WTC11 (cell line): ENCODE measurements at regions not wholly inside any gene's neighbourhood (a gene's known extent, or its start where the extent isn't known, plus 50 kb on each side); places are given as distances from the start of the nearest gene placed in this dataset.

Experiments
- ATAC-seq: fragments of 200-7000 bp; cut with Tn5 transposase; 2 replicates; pipeline ENCODE4 v1.10.0; 2021; ENCODE audit warnings: mild to moderate bottlenecking, moderate library complexity
- CTCF ChIA-PET: fragments of 300-600 bp; sonication (Branson Sonifier 250); formaldehyde crosslinking; loops from one replicate; lab custom pipeline; 2021; ENCODE audit warnings: antibody characterized with exemption; lab: Charles Lee
- POLR2A ChIA-PET: fragments of 350-600 bp; sonication (Branson Sonifier 250); formaldehyde crosslinking; loops from one replicate; lab custom pipeline; 2021; ENCODE audit warnings: antibody characterized with exemption; lab: Charles Lee
- DNase-seq: peaks from one replicate; pipeline ENCODE4 v3.0.0; 2021; ENCODE audit warnings: low spot score
- H3K27ac Mint-ChIP-seq: 2 replicates; pipeline ENCODE4 v1.8.0; 2021; ENCODE audit warnings: mixed read lengths
- H3K27me3 Mint-ChIP-seq: 2 replicates; pipeline ENCODE4 v1.8.0; 2021; ENCODE audit warnings: low read depth, mild to moderate bottlenecking, moderate library complexity, mixed read lengths
- H3K36me3 Mint-ChIP-seq: 2 replicates; pipeline ENCODE4 v1.8.0; 2021; ENCODE audit warnings: mixed read lengths
- H3K4me1 Mint-ChIP-seq: 2 replicates; pipeline ENCODE4 v1.8.0; 2022; ENCODE audit warnings: mixed read lengths
- H3K4me3 Mint-ChIP-seq: 2 replicates; pipeline ENCODE4 v1.8.0; 2021; ENCODE audit warnings: mild to moderate bottlenecking, moderate library complexity, mixed read lengths
- H3K9me3 Mint-ChIP-seq: 2 replicates; pipeline ENCODE4 v1.8.0; 2021; ENCODE audit warnings: mixed read lengths
- E2F4 ChIP-seq: sonication (generic); formaldehyde crosslinking; IDR thresholded peaks from 2 replicates; pipeline ENCODE4 v1.8.1; 2022; ENCODE audit warnings: low read depth, mild to moderate bottlenecking, moderate library complexity, missing genetic modification reagents, borderline replicate concordance
- ELF4 ChIP-seq: sonication (generic); formaldehyde crosslinking; IDR thresholded peaks from 2 replicates; pipeline ENCODE4 v1.8.1; 2022; ENCODE audit warnings: low read depth, mild to moderate bottlenecking, moderate library complexity, missing genetic modification reagents
- ESRRA ChIP-seq: sonication (generic); formaldehyde crosslinking; IDR thresholded peaks from 2 replicates; pipeline ENCODE4 v1.8.1; 2022; ENCODE audit warnings: mild to moderate bottlenecking, missing genetic modification reagents, borderline replicate concordance
- ETV6 ChIP-seq: sonication (generic); formaldehyde crosslinking; IDR thresholded peaks from 2 replicates; pipeline ENCODE4 v1.8.1; 2022; ENCODE audit warnings: mild to moderate bottlenecking, missing genetic modification reagents
- FOXJ3 ChIP-seq: sonication (generic); formaldehyde crosslinking; IDR thresholded peaks from 2 replicates; pipeline ENCODE4 v1.9.0; 2021; ENCODE audit warnings: missing genetic modification reagents, mild to moderate bottlenecking, borderline replicate concordance
- FOXP1 ChIP-seq: sonication (generic); formaldehyde crosslinking; IDR thresholded peaks from 2 replicates; pipeline ENCODE4 v1.8.0; 2022; ENCODE audit warnings: missing genetic modification reagents, mild to moderate bottlenecking, moderate library complexity, borderline replicate concordance
- GTF2I ChIP-seq: fragments of 250-450 bp; sonication (Bioruptor Pico); conservative IDR thresholded peaks from 2 replicates; pipeline ENCODE4 v1.4.0; 2021; ENCODE audit warnings: mild to moderate bottlenecking
- IRF1 ChIP-seq: sonication (generic); formaldehyde crosslinking; IDR thresholded peaks from 2 replicates; pipeline ENCODE4 v1.8.0; 2023; ENCODE audit warnings: missing genetic modification reagents
- JAZF1 ChIP-seq: fragments of 250-450 bp; sonication (Bioruptor Pico); IDR thresholded peaks from 2 replicates; pipeline ENCODE4 v1.9.0; 2021; ENCODE audit warnings: moderate library complexity, mild to moderate bottlenecking, inconsistent platforms
- JUN ChIP-seq: sonication (generic); formaldehyde crosslinking; IDR thresholded peaks from 2 replicates; pipeline ENCODE4 v1.8.0; 2023; ENCODE audit warnings: mild to moderate bottlenecking, missing genetic modification reagents
- NFYB ChIP-seq: sonication (generic); formaldehyde crosslinking; conservative IDR thresholded peaks from 2 replicates; pipeline ENCODE4 v1.8.0; 2022; ENCODE audit warnings: low read depth, missing genetic modification reagents
- TCF7 ChIP-seq: sonication (generic); formaldehyde crosslinking; IDR thresholded peaks from 2 replicates; pipeline ENCODE4 v1.8.0; 2022; ENCODE audit warnings: mild to moderate bottlenecking, low read depth, missing genetic modification reagents, moderate library complexity
- TEAD1 ChIP-seq: sonication (generic); formaldehyde crosslinking; IDR thresholded peaks from 2 replicates; pipeline ENCODE4 v1.8.0; 2022; ENCODE audit warnings: mild to moderate bottlenecking, missing genetic modification reagents
- TP53 ChIP-seq: sonication (generic); formaldehyde crosslinking; IDR thresholded peaks from 2 replicates; pipeline ENCODE4 v1.8.1; 2023; ENCODE audit warnings: mild to moderate bottlenecking, missing genetic modification reagents
- ZBTB21 ChIP-seq: sonication (generic); formaldehyde crosslinking; IDR thresholded peaks from 2 replicates; pipeline ENCODE4 v1.8.1; 2023; ENCODE audit warnings: mild to moderate bottlenecking, missing genetic modification reagents, borderline replicate concordance
- ZMAT4 ChIP-seq: fragments of 250-450 bp; sonication (Bioruptor Pico); IDR thresholded peaks from 2 replicates; pipeline ENCODE4 v1.9.0; 2021; ENCODE audit warnings: mild to moderate bottlenecking
- ZNF138 ChIP-seq: sonication (generic); formaldehyde crosslinking; conservative IDR thresholded peaks from 2 replicates; pipeline ENCODE4 v1.8.1; 2022; ENCODE audit warnings: mild to moderate bottlenecking, moderate library complexity, missing genetic modification reagents
- ZNF281 ChIP-seq: sonication (generic); formaldehyde crosslinking; IDR thresholded peaks from 2 replicates; pipeline ENCODE4 v1.8.0; 2023; ENCODE audit warnings: mild to moderate bottlenecking, missing genetic modification reagents
- ZNF396 ChIP-seq: fragments of 250-450 bp; sonication (Bioruptor Pico); IDR thresholded peaks from 2 replicates; pipeline ENCODE4 v1.8.0; 2021; ENCODE audit warnings: mild to moderate bottlenecking, moderate library complexity, borderline replicate concordance
- ZNF416 ChIP-seq: fragments of 250-450 bp; sonication (Bioruptor Pico); IDR thresholded peaks from 2 replicates; pipeline ENCODE4 v1.9.0; 2021; ENCODE audit warnings: mild to moderate bottlenecking, inconsistent platforms
- ZNF512 ChIP-seq: sonication (generic); formaldehyde crosslinking; IDR thresholded peaks from 2 replicates; pipeline ENCODE4 v1.8.1; 2022; ENCODE audit warnings: missing genetic modification reagents, borderline replicate concordance

GRCh38 chr18:47341678-47342077, 90.2 kb upstream of the SKOR2 start:
- no peak for TF ChIP-seq TEAD1 (CRISPR knock-in tag)
- no peak for TF ChIP-seq ZMAT4 (CRISPR knock-in tag)
- no peak for TF ChIP-seq FOXJ3 (CRISPR knock-in tag)
- no peak for TF ChIP-seq ETV6
- TF ChIP-seq ZNF138: no peak
- TF ChIP-seq IRF1 (CRISPR knock-in tag): no peak
- TF ChIP-seq JAZF1 (CRISPR knock-in tag): no peak
- TF ChIP-seq ZBTB21 (CRISPR knock-in tag): no peak
- TF ChIP-seq ZNF512 (CRISPR knock-in tag): no peak
- TF ChIP-seq ESRRA (CRISPR knock-in tag): no peak
- TF ChIP-seq TP53 (CRISPR knock-in tag): no peak
- TF ChIP-seq, all 79 proteins: peak for 0
- DNase-seq: no peak
- H3K27me3 Mint-ChIP-seq: no peaks in the 10 kb centered on the region; the same call in 1 of the 2 replicates
- no peak overlapping the region for H3K4me3 Mint-ChIP-seq
- no peaks in the 10 kb centered on the region for H3K4me1 Mint-ChIP-seq
- ATAC-seq: no peak
- 0 out of 2 replicates have a peak, but pooled peaks cover 8% of the 10 kb centered on the region for H3K9me3 Mint-ChIP-seq
- no peak overlapping the region for H3K27ac Mint-ChIP-seq
- ChIA-PET POLR2A (no interaction called here), CTCF (interaction anchor here (0.6 kb wide), 1 partner anchor 415 kb away, joined by 4 read pairs; no protein-coding TSS in a partner anchor)
- H3K36me3 Mint-ChIP-seq: no peaks in the 10 kb centered on the region

GRCh38 chr18:47334966-47335365, 83.5 kb upstream of the SKOR2 start:
- Mint-ChIP-seq H3K4me1 (no peaks in the 10 kb centered on the region), H3K36me3 (no peaks in the 10 kb centered on the region), H3K4me3 (no peak overlapping the region), H3K9me3 (0 out of 2 replicates have a peak, but pooled peaks cover under 1% of the 10 kb centered on the region), H3K27ac (no peak overlapping the region), H3K27me3 (no peaks in the 10 kb centered on the region; the same call in 1 of the 2 replicates)
- TF ChIP-seq E2F4 (CRISPR knock-in tag): no peak
- TF ChIP-seq FOXP1 (CRISPR knock-in tag): no peak
- no peak for TF ChIP-seq NFYB (CRISPR knock-in tag)
- ChIA-PET POLR2A (no interaction called here), CTCF (no interaction called here)
- no peak for DNase-seq
- no peak for ATAC-seq

- CTCF ChIA-PET: no interaction called here
- Mint-ChIP-seq H3K27ac (no peak overlapping the region), H3K36me3 (no peaks in the 10 kb centered on the region), H3K4me3 (no peak overlapping the region), H3K9me3 (no peaks in the 10 kb centered on the region), H3K4me1 (no peaks in the 10 kb centered on the region), H3K27me3 (no peaks in the 10 kb centered on the region; the same call in 1 of the 2 replicates)
- no peak for ATAC-seq
- DNase-seq: no peak
- TF ChIP-seq ZNF512 (CRISPR knock-in tag) (no peak), ELF4 (CRISPR knock-in tag) (no peak), TCF7 (no peak), ZNF281 (CRISPR knock-in tag) (no peak), GTF2I (CRISPR knock-in tag) (no peak), ZNF416 (CRISPR knock-in tag) (no peak), ZMAT4 (CRISPR knock-in tag) (no peak), JUN (no peak), ZNF396 (CRISPR knock-in tag) (no peak)
- POLR2A ChIA-PET: no interaction called here
Measured at GRCh38 chr18:47333926-47334635, 82.6 kb upstream of the SKOR2 start.
